A172 (cell line): ENCODE measurements at regions not wholly inside any gene's neighbourhood (a gene's known extent, or its start where the extent isn't known, plus 50 kb on each side); places are given as distances from the start of the nearest gene placed in this dataset.

ENCODE experiments used
- DNase-seq: peaks from one replicate; pipeline ENCODE4 v3.0.0-alpha.2; 2015; ENCODE audit warnings: low spot score

DNA sequence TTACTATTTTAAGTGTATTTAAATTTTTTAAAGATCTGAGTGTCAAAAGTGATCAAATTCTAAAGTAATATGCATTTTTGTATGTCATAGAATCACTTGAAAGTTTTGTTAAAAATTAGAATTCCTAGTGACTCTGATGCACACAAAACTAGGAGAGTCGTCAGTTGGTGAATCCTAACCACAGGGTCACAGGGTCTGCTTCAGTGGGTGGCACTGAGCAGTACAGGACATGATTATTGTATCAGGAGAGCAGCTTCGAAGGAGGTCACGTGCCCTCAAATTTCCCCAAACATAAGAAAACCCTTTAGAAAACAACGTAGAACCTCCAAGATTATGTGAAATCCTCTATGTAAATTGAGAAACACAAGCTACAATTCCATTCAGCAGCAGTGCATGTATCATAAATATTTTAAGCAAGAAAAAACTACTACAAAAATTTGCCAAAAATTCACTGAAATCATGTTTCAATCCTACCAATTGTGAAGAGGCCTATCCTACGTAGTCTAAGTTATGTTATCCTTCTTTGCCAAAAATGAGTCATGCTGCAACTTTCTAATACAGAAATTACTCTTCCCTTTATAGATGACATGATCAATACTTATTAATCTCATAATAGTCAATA, 323.6 kb downstream of the AASDHPPT start:
- no peak for DNase-seq

DNA sequence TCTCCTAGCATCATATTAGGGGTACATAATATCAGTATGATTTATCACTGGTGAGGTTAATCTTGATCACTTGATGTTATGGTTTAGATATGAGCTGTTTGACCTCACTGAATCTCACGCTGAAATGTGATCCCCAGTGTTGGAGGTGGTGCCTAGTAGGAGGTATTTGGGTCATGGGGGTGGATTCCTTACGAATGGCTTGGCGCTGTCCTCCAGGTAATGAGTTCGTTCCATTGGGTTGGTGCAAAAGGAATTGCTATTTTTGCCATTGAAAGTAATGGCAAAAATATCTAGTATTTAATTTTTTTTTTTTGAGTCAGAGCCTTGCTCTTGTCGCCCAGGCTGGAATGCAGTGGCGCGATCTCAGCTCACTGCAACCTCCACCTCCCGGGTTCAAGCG, 326.3 kb downstream of the AASDHPPT start:
- DNase-seq: no peak

DNA sequence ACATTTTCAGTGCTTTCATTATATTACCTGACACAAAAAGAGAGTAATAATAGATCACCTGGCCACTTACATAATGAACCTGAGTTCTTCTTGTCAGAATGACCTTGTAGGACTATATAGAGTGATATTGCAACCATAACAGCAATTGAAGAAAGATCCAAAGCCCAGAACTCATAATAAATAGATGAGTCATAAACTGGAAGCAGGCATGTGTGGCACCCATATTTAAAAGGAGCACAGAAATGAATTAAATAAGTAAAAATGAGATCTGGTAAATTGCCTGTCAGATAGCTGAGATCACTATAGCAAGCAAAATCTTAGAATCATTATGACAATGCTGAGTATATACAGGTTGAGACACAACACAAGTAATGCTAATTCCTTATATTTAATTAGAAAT, 331.8 kb downstream of the AASDHPPT start:
- no peak for DNase-seq

DNA sequence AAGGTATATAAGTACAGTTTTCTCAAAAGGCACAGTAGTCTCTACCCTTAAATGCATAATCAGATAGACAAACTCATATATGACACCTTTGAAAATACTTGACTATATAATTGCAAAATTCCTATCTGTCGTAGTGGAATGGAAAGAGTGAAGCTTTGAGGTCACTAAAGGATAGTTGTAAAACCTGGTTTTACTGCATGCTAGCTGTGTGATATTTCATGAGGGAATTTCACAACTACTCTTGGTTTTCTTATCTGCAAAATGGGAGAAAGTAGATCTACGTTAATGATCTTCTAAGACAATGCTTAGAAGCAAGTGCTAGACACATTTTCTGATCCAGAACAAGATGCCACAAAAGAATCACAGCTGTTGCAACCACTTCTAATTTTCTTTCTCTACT, 332.2 kb downstream of the AASDHPPT start:
- DNase-seq: no peak

DNA sequence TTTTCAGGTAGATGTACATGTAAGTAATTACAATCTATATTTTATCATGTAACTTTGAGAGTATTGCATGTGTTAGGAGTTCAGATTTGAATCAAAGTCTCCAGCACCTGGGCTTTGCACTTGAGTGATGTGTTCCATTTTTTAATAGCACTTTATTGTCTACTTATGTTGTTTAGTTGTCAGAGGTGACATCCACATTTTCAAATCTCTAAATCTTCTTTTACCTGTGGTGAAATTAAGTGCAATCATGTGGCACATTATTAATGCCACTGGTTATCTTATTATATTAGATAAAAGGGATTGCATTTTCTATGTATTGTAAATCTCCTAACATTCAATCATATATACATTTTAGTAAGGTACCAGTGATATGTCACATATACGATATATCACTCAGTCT, 333.4 kb downstream of the AASDHPPT start:
- DNase-seq: no peak

DNA sequence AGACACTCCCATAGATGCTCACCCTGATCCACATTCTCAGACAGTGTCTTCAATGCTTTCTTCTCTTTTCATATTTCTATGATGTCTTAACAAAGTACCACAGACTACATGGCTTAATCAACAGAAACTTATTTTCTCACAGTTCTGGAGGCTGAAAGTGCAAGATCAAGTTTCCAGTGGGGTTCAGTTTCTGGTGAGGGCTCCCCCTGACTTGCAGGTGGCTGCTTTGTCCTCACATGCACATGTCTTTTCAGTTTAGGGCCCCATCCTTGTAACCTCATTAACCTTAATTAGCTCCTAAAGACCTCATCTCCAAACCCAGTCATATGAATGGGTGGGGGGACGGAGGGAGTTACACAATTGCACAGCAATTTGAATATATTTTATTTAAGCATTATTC, 335.8 kb downstream of the AASDHPPT start:
- DNase-seq: no peak

DNA sequence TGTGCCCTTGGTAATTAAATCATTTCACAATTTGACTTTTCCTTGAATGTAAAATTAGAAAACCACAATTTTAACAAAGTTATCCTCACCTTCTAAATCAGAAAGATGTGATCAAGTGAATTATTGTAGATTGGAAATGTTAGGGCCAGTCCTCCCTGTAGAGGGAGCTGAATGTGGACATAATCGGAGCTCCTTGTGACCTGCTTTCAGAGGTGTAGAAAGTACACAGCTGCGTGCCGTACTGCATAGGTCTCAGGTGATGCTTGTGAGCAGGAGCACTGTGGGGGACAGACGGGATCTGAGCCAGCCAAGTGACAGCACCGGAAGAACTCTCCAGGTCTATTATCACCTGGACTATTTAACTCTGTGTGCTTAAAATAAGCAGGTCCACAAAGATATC, 338.0 kb downstream of the AASDHPPT start:
- no peak for DNase-seq

DNA sequence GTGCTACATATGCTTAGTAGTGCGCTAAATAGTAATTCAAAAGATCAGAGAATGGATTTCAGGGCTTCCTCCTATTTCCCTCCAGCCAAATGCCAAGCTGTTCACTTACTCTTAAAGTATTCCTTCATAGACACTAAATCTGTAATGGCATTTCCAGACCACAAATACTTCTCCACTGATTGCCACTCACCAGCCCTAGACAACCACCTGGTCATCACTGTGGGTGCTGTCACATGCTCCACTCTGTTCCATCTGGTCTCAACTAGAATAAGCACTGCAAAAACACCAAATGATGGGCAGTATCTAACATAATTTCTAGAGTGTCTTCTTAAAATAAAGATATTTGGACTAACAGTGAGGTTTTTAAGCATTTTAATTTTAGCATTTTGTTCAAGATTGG, 341.3 kb downstream of the AASDHPPT start:
- DNase-seq: no peak

DNA sequence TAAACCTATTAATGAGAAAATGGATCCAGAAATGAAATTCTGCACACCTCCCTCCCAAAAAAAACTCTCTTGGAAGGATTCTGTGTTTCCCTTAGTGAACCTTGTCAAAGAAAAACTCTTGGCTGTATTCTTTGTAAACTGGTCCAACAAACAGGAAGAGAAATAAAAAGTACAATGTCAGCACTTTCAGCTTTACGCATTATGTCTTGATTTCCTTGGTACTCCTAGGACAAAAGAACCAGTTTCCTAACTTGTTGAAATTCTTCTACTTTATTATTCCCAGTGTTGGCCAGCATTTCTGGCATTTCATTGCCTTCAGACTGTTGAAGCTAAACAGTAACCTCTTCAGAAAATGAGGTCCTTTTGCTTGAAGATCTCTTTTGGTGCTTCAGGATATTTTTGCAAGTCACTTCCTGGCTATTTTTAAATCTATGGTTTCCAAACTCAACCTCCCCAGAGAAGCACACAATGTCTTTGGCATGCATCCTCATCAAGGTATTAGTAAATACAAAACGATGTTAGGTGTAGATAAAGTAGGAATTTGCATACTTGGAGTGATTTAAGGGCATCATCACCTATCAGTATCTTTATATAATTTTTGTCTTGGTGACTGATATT, 342.7 kb downstream of the AASDHPPT start:
- DNase-seq: no peak

DNA sequence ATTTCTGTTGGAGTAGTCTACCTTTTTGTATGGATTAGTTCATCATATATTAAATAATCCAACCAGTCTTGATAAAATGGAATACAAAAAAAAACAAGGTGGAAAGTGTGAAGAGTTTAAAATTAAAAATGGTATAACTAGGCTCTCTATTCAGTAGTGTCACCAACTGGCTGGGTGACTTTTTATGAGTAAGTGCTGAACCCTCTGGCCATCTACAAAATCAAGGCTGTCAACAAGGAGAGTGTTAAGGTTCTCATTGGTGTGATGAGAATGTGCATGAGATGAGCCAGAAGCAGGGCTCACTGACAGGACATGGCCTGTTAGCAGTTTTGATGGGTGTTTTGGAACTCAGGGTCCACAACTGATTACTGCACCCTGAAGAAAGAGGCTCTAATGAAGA, 343.2 kb downstream of the AASDHPPT start:
- no peak for DNase-seq

DNA sequence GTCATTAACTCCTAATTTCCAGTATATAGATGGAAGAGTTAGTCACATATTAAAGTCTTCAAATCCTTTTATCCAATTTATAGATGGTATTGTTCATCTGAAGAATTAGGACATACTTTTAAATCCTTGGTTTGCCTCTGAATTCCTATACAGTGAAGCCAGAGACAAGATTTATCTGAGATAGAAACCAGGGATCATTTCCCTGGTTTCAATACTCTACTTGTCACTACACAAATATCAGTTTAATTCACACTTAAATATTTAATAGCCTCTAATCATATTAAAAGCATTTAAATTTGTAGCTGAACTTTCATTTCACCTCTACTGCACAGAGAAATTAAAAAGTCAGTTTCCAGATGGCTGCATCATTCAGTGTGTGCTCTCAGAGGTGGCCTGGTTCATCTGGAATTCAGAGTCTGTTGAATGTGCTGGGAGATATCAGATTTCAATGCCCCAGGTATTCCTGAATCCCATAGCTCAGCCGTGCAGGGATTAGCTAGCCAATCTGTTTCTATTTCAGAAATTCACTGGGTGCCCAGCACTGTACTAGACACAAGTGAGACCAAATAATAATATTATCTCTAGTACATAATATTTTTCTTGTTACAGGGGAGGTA, 344.3 kb downstream of the AASDHPPT start:
- no peak for DNase-seq

DNA sequence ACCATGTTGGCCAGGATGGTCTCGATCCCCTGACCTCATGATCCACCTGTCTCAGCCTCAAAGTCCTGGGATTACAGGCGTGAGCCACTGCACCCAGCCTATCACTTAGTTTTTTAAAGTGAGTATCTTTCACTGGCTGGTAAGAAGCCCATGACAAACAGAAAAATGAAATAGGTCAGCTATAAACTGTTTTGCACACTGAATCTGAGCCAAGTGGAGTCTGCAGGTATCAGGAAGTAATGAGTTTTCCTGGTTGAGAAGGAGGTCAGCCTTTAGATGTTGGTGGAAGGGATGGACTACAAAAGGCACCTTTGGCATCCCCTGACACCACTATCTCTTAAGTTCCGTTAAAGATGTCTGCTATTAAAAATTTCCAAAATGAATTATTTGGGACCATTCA, 345.1 kb downstream of the AASDHPPT start:
- no peak for DNase-seq

DNA sequence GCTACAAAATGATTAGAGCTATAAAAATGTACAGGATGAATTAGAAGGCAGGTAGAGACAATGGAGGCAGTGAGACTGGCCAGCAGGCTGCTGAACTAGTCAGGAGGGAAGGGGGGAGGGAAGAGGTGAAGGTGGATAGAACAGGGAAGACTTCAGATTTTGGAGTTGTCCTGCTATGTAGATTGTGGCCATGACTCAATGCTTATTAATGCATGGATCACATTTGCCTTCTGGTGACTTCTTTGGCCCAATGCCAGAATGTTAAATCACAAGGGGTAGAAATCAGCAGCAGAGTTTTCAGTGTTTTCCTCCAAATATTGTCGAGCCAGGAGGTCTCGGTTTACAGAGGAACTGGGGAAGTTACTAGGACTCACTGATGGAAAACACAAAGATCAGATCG, 346.6 kb downstream of the AASDHPPT start:
- peak; percentile 9 for DNase-seq

DNA sequence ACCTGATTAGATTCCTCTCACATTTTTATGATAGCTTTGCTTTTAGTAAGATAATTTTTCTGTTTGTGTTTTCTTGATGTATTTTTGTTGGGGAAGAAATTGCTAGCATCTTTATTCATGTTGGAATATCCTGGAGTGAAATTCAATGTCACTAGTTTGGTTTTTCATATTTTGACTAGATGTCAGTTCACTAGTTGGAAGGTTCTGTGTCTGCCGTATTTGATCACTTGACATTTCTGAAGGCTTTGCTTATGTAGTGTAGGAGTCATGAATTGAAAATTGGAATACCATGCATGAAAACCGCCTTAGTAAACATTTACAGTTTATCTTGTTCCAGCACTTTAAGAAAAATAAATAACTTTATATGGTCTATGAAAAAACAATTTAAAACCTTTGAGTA, 348.4 kb downstream of the AASDHPPT start:
- no peak for DNase-seq

DNA sequence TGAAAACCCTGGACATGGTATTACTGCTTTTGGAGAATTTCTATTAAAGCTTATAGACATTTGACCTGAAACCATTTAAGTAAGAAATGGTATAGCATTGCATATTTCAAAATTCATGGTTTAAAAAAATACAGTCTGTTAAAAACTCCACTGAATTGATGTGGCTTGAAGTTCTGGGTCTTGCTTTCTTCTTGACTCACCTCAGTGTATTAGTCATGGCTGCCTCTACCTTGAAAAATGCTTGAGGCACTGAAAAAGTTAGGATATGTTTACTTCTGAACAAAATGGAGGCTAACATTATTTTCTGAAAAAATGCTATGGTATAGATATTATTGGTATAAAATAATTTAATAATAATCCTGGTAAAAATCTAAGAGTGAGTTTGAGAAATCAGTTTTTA, 349.2 kb downstream of the AASDHPPT start:
- no peak for DNase-seq

DNA sequence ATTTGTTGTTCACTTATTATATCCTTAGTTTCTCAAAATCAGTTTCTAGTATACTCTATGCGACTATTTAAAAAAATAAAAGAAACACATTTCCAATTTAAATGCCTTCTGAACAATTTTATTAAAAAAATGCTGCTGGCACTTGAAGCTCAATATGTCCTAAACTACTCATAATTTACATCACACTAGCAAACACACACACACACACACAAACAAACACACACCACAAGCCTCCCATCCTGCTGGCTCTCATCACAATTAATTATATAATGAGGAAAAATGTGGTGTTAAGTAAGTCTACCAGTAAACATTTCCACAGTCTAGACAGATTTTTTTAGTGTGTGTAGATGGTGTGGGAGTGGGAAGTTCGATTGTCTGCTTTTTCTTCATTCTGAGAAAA, 350.3 kb downstream of the AASDHPPT start:
- DNase-seq: no peak

DNA sequence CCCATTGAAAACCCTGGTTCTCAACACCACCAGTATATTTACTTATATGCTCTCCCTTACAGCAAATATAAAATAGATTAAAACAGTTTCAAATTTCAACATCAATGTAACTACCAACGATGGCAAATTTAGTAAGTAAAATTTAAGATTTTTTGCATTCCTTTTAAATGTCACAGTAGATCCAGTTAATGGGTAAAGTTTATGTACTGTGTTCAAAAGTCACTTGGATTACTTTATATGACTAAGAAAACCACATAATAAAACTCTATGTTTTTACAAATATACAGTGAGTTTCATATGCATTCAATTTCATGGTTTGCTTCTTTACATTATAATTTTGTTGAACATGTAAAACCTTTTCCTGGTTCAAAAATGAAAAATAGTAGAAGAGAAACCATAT, 364.6 kb downstream of the AASDHPPT start:
- DNase-seq: no peak

DNA sequence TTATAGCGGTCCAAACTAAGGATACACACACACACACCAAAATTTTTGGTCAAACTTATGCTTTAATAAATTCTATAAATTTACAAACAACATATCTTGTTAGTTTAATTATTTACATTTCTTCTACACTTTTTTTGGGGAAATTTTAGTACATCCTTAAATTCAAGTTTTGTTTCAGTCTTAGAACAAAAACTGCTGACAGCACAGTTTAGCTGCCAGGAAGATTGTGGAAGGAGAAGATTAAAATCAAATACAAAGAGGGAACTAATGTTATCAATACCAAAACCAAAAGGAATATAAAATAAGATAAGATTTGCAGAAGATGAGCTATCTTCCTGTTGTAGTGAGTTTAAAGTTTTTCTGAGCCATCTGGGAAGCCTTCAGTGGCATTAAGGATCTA, 368.8 kb downstream of the AASDHPPT start:
- no peak for DNase-seq

DNA sequence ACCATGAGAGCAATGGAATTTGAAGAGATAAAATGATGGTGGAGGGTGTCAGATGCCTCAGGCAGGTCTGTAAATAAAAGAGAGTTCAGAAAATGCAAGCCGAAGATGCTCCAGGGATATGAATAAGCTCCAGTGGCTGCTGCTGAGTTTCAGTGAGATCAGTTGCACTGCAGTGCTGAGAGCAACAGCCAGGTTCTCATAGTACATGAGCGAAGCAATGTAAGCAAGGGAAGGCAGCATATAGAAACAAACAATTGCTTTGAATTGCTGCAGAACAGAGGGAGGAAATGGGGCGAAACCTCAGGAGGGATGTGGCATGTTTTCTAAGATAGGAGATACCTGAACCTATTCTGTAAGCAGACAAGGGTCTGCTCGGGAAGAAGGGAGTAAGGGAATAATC, 369.5 kb downstream of the AASDHPPT start:
- DNase-seq: no peak

DNA sequence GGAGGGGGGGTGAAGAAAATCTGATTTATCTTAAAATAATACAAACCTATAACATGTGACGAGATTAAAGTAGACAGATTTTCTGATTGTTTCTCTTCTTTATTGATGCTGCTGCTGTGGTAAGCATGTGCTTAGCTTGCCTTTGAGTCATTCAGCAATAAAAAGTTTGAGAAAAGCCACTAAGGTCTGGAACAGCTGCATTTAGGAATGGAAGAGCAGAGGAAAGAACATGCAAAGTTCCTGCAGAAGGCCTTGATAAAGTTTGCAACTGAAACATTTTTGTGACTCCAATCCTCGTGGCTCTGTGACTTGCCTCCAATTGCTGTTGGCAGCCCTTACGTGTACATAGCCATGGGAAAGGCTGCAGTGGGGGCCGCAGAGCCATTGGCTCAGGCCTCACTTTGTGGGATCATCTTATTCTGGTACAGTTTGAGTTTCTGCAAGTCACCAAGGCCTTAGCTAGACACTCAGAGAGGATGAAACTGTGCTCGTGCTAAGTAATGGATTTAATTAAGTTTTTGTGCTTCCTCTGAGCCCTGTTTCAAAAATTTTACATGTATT, 370.2 kb downstream of the AASDHPPT start:
- DNase-seq: no peak

DNA sequence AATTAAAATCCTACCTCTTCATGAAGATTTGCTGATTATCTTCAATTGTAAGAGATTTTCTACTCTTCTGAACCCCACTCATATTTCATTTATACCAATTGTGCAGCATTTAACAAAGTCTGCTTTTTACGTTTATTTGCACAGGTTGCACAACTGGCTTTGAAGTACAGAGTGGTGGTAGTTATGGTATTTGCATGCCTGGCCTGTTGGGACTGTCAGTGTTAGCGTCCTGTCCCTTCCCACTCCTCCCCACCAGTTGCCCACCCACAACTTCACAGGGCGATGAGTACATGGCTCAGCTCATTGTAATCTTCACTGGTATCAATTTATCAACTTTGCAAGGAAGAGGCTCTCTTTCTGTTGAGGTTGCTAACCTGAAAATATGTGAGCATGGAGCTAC, 372.3 kb downstream of the AASDHPPT start:
- no peak for DNase-seq

DNA sequence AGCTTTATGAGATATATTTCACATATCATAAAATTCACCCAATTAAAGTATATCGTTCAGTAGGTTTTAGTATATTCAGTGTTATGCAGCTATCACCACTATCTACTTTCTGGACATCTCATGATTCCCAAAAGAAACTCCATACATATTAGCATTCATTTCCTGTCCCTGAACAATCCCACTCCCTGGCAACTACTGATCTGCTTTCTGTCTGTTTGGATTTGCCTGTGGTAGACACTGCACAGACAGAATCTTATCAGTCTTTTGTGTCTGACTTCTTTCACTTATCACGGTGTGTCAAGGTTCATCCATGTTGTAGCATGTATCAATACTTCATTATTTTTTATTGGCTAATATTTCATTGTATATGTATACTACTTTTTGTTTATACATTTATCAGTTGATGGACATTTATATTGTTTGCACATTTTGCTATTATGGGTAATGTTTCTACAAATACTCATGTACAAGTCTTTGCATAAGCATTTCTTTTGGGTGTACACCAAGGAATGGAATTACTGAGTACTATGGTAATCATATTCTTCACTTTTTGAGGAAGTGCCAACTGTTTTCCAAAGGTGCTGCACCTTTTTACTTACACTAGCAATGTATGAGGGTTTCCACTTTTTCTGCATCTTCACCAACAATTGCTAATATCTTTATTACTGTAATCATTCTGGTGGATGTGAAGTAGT, 373.9 kb downstream of the AASDHPPT start:
- DNase-seq: no peak

DNA sequence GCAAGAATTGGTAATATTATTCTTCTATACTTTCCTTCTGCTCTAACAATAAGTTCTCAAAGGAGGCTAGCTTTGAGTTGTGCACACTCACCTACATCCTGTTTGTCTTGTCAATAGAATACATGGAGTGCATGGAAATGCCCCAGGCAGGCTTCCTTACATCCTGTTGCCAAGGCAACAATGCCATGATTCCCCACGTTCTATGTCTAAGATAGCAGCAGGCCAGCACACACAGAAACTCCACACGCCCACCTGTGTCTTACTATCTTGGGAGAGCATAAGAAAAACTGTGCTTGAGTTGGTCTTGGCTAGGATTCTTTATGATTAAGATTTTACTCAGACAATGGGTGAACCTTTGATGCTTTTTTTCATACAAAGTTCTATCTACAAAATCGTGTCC, 379.2 kb downstream of the AASDHPPT start:
- DNase-seq: no peak
